Left lung (tissue), 4 donors: ENCODE measurements at regions not wholly inside any gene's neighbourhood (a gene's known extent, or its start where the extent isn't known, plus 50 kb on each side); places are given as distances from the start of the nearest gene placed in this dataset.

ENCODE experiments used
- ATAC-seq: fragments of 200-7000 bp; cut with Tn5 transposase; one replicate; pipeline ENCODE4 v1.9.1; 2020; ENCODE audit warnings: moderate library complexity
- DNase-seq, 4 donors: peaks; one replicate each; pipeline ENCODE4 v3.0.0-alpha.2; 2013 to 2020
- H3K27ac ChIP-seq, 2 donors: fragments of 200-600 bp; sonication (generic) in 1 of 2; one replicate each; pipeline versions ENCODE4 v1.5.0 to v1.8.0; 2020 to 2021
- H3K27me3 ChIP-seq, 2 donors: fragments of 200-600 bp; sonication (generic) in 1 of 2; one replicate each; pipeline versions ENCODE4 v1.5.0 to v1.8.0; 2020 to 2021
- H3K36me3 ChIP-seq, 2 donors: fragments of 200-600 bp; sonication (generic) in 1 of 2; one replicate each; pipeline versions ENCODE4 v1.5.0 to v1.8.0; 2020 to 2021
- H3K4me1 ChIP-seq, 2 donors: fragments of 200-600 bp; one replicate each; pipeline ENCODE4 v1.8.0; 2021
- H3K4me3 ChIP-seq, 2 donors: fragments of 200-600 bp; sonication (generic) in 1 of 2; one replicate each; pipeline versions ENCODE4 v1.5.0 to v1.8.0; 2020 to 2021; ENCODE audit warnings: mild to moderate bottlenecking in 1 of 2
- H3K9me3 ChIP-seq, 2 donors: fragments of 200-600 bp; sonication (generic) in 1 of 2; one replicate each; pipeline versions ENCODE4 v1.5.0 to v1.8.0; 2020 to 2021
- intact Hi-C, 2 donors: fragments of 100-400 bp; cut with DNase I; formaldehyde crosslinking; loops; one replicate each; pipeline versions ENCODE4 v1.11.2 to v1.14.2; 2022
- TF ChIP-seq, protein P1 (sequence below), 2 donors: fragments of 200-600 bp; sonication (generic) in 1 of 2; IDR thresholded peaks; one replicate each; pipeline versions ENCODE4 v1.5.0 to v1.8.0; 2021; ENCODE audit warnings: antibody characterized with exemption in 2 of 2
- donor health status: DM: no; HTN: yes; CAD: no.
- donor health status: DM: no; HTN: no; CAD: no.

DNA sequence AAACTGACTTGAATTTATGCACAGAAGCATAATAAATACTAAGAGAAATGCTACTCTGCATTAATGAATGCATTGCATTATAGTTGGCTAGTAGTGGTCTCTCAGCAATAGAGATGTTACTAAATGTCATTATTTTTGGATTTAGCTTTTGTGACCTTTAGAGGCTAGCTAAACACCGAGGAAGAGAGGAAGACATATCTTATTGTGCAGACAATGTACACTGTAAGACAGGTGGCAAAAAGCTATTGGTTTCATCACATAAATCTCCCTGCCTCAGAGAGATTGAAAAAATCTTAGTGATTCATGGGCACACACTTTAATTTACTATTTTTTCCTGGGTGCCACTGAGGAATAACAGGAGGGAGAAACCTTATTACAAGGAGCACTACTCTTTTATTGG is 435.9 kb downstream of the TMEM232 start:
- H3K4me1 ChIP-seq: no peaks in the 10 kb centered on the region
- TF ChIP-seq, protein P1, sequence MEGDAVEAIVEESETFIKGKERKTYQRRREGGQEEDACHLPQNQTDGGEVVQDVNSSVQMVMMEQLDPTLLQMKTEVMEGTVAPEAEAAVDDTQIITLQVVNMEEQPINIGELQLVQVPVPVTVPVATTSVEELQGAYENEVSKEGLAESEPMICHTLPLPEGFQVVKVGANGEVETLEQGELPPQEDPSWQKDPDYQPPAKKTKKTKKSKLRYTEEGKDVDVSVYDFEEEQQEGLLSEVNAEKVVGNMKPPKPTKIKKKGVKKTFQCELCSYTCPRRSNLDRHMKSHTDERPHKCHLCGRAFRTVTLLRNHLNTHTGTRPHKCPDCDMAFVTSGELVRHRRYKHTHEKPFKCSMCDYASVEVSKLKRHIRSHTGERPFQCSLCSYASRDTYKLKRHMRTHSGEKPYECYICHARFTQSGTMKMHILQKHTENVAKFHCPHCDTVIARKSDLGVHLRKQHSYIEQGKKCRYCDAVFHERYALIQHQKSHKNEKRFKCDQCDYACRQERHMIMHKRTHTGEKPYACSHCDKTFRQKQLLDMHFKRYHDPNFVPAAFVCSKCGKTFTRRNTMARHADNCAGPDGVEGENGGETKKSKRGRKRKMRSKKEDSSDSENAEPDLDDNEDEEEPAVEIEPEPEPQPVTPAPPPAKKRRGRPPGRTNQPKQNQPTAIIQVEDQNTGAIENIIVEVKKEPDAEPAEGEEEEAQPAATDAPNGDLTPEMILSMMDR (IDR thresholded peaks at IDR 0.05): no peak
- no peaks in the 10 kb centered on the region for H3K36me3 ChIP-seq
- H3K9me3 ChIP-seq: no peaks in the 10 kb centered on the region
- H3K27me3 ChIP-seq: no peaks in the 10 kb centered on the region
- DNase-seq (no peak), ATAC-seq (no peak)
- H3K27ac ChIP-seq: no peak overlapping the region
- no peak overlapping the region for H3K4me3 ChIP-seq
- intact Hi-C loops: no loop called here

- ATAC-seq (no peak), DNase-seq (peak in 1 of 4 donors; percentile 16)
- H3K9me3 ChIP-seq: no peaks in the 10 kb centered on the region
- H3K4me3 ChIP-seq: no peak overlapping the region
- H3K27me3 ChIP-seq: no peaks in the 10 kb centered on the region
- H3K4me1 ChIP-seq: no peaks in the 10 kb centered on the region
- intact Hi-C loops: no loop called here
- TF ChIP-seq, protein P1 (IDR thresholded peaks at IDR 0.05): no peak
- no peaks in the 10 kb centered on the region for H3K36me3 ChIP-seq
- H3K27ac ChIP-seq: no peak overlapping the region
Observed at GRCh38 chr5:110294281-110294680, 432.2 kb downstream of the TMEM232 start.

DNA sequence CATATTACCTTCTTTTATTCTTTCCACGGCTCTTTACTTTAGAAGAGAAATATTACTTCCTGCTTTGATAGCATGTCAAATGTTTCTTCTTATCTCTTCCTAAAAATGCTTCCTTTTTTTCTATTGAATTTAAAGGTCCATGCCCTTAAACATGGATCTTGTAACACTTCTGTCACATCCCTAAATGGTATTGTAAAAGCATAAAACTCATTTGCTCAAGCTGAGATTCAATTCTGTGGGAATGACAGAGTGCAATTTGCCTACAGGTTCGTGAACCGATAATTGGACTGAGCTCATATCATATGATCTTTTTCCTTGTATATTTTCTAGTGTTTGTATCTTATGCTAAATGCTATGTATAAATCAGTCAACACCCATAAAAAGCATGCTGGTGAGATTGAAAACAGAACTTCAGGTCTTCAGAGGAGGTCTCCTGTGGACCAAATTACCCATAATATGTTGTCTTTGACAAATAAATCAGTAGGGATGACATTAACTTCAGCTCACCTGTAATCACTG is 429.3 kb downstream of the TMEM232 start:
- ATAC-seq (no peak), DNase-seq (no peak)
- peaks cover 0 to 9% of the 10 kb centered on the region in 2 donors for H3K9me3 ChIP-seq
- H3K4me3 ChIP-seq: no peak overlapping the region
- H3K27me3 ChIP-seq: no peaks in the 10 kb centered on the region
- TF ChIP-seq, protein P1 (IDR thresholded peaks at IDR 0.05): no peak
- no peaks in the 10 kb centered on the region for H3K36me3 ChIP-seq
- no peak overlapping the region for H3K27ac ChIP-seq
- H3K4me1 ChIP-seq: no peaks in the 10 kb centered on the region
- intact Hi-C loops: no loop called here

DNA sequence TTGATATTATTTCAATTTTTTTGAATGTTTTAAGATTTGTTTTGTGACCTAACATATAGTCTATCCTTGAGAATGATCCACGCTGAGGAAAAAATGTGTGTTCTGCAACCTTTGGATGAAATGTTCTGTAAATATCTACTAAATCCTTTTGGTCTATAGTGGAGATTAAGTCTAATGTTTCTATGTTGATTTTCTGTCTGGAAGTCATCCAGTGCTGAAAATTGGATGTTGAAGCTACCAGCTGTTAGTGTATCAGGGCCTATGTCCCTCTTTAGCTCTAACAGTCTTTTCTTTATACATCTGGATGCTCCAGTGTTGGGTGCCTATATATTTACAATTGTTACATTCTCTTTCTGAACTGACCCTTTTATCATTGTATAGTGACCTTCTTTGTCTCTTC is 422.3 kb downstream of the TMEM232 start:
- H3K9me3 ChIP-seq: peaks cover 0 to 23% of the 10 kb centered on the region in 2 donors
- TF ChIP-seq, protein P1 (IDR thresholded peaks at IDR 0.05): no peak
- intact Hi-C loops: no loop called here
- no peak overlapping the region for H3K27ac ChIP-seq
- ATAC-seq (no peak), DNase-seq (peak in 2 of 4 donors; percentile 15 to 27)
- no peaks in the 10 kb centered on the region for H3K4me1 ChIP-seq
- H3K27me3 ChIP-seq: no peaks in the 10 kb centered on the region
- no peak overlapping the region for H3K4me3 ChIP-seq
- no peaks in the 10 kb centered on the region for H3K36me3 ChIP-seq

DNA sequence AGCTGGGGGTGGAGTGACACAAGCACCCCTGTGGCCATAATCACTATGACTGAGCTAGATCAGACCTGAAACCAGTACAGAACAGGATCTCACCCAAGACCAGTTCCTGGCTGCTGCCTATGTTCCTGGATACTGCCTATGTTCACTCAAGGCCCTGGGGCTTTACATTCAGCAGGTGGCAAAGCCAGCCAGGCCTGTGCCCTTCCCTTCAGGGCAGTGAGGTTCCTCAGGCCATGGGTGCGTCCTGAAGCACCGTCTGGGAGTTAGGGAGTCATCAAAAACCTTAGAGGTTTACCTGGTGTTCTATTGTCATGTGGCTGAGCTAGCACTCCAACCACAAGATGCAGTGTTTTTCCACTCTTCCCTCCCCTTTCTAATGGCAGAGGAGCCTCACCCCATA is 419.8 kb downstream of the TMEM232 start:
- no peaks in the 10 kb centered on the region for H3K4me1 ChIP-seq
- no peaks in the 10 kb centered on the region for H3K36me3 ChIP-seq
- H3K27me3 ChIP-seq: no peaks in the 10 kb centered on the region
- H3K27ac ChIP-seq: no peak overlapping the region
- no peak overlapping the region for H3K4me3 ChIP-seq
- H3K9me3 ChIP-seq: peaks cover 0 to 23% of the 10 kb centered on the region in 2 donors
- TF ChIP-seq, protein P1 (IDR thresholded peaks at IDR 0.05): no peak
- intact Hi-C loops: no loop called here
- DNase-seq: peak in 1 of 4 donors; percentile 17
- ATAC-seq: no peak
